ENCODE measurements at regions not wholly inside any gene's neighbourhood (a gene's known extent, or its start where the extent isn't known, plus 50 kb on each side); places are given as distances from the start of the nearest gene placed in this dataset.

DNA sequence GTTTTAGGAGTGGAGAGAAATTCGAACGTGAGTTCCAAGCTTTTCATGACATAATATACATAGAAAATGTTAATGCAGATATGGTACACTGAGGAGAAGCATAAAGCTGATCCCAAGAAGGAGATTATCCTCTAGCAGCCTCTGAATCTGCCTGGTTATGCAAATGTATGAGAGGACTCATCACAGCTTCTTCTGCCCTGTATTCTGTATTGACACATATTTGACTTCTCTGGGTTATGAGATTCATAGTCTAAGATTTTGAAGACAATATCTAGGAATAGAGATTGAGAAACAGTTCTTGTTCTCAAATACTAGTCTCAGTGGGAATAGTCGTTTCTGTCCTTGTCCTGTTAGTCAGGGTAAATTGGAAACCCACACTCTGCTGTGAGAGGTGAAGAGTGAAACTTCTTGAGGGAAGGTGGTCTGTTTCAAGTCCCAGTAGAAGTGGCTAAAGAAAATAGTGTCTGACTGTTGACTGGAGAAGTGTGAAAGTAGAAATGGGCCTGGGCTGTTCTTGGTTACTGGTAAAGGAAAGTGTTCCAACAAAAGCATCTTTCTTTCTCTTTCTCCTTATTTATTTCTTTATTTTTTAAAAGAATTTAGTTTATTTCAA, 1356.6 kb downstream of the SLITRK5 start:
- ChIA-PET CTCF (no interaction called here), POLR2A (ENCODE audit: unreplicated experiment) (no interaction called here)
- Histone ChIP-seq H3K27ac (no peak overlapping the region), H3K36me3 (ENCODE audit: low read depth) (no peaks in the 10 kb centered on the region), H3K4me2 (no peak overlapping the region), H3K4me3 (no peak overlapping the region), H4K20me1 (ENCODE audit: insufficient read depth) (no peaks in the 10 kb centered on the region), H3K4me1 (replicated peaks; ENCODE audit: insufficient read depth) (no peaks in the 10 kb centered on the region), H2AFZ (no peak overlapping the region), H3K79me2 (ENCODE audit: low read depth) (no peaks in the 10 kb centered on the region), H3K9me3 (ENCODE audit: insufficient read depth, low read depth) (no peaks in the 10 kb centered on the region), H3K27me3 (ENCODE audit: insufficient read depth, low read depth) (no peaks in the 10 kb centered on the region), H3F3A (ENCODE audit: insufficient read depth, low read depth) (no peaks in the 10 kb centered on the region), H3K9me2 (ENCODE audit: insufficient read depth) (no peaks in the 10 kb centered on the region)
- no TSS peak for BruUV-seq (replicated peaks)
- intact Hi-C loops (cut with micrococcal nuclease; ENCODE audit: unreplicated experiment) = no loop called here
- TF ChIP-seq EZH2 (IDR thresholded peaks at IDR 0.05; ENCODE audit: low read depth) = no peak
- TF ChIP-seq, protein P1, sequence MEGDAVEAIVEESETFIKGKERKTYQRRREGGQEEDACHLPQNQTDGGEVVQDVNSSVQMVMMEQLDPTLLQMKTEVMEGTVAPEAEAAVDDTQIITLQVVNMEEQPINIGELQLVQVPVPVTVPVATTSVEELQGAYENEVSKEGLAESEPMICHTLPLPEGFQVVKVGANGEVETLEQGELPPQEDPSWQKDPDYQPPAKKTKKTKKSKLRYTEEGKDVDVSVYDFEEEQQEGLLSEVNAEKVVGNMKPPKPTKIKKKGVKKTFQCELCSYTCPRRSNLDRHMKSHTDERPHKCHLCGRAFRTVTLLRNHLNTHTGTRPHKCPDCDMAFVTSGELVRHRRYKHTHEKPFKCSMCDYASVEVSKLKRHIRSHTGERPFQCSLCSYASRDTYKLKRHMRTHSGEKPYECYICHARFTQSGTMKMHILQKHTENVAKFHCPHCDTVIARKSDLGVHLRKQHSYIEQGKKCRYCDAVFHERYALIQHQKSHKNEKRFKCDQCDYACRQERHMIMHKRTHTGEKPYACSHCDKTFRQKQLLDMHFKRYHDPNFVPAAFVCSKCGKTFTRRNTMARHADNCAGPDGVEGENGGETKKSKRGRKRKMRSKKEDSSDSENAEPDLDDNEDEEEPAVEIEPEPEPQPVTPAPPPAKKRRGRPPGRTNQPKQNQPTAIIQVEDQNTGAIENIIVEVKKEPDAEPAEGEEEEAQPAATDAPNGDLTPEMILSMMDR (conservative IDR thresholded peaks at IDR 0.05) = no peak
- DNase-seq = no peak

DNA sequence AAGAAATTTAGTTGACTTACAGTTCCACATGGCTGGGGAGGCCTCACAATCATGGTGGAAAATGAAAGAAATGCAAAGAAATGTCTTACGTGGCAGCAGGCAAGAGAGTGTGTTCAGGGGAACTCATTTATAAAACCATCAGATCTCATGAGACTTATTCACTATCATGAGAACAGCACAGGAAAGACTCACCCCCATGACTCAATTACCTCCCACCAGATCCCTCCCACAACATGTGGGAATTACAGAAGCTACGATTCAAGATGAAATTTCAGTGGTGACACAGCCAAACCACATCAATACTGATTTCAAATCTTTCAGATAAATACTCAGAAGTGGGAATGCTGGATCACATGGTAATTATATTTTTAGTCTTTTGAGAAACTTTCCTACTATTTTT, 1357.9 kb downstream of the SLITRK5 start:
- POLR2A ChIA-PET (ENCODE audit: unreplicated experiment) = interaction anchor here (0.5 kb wide), 1 partner anchor 92 kb away, joined by 3 read pairs; no protein-coding TSS in a partner anchor
- Histone ChIP-seq H3K4me1 (replicated peaks; ENCODE audit: insufficient read depth) (no peaks in the 10 kb centered on the region), H3K79me2 (ENCODE audit: low read depth) (no peaks in the 10 kb centered on the region), H3K27me3 (ENCODE audit: insufficient read depth, low read depth) (no peaks in the 10 kb centered on the region), H3K36me3 (ENCODE audit: low read depth) (no peaks in the 10 kb centered on the region), H3F3A (ENCODE audit: insufficient read depth, low read depth) (no peaks in the 10 kb centered on the region), H3K4me2 (no peak overlapping the region), H4K20me1 (ENCODE audit: insufficient read depth) (no peaks in the 10 kb centered on the region), H3K9me3 (ENCODE audit: insufficient read depth, low read depth) (no peaks in the 10 kb centered on the region), H3K4me3 (no peak overlapping the region), H3K27ac (no peak overlapping the region), H2AFZ (peak overlapping the region; percentile 55; the same call in 1 of the 2 replicates), H3K9me2 (ENCODE audit: insufficient read depth) (no peaks in the 10 kb centered on the region)
- intact Hi-C loops (cut with micrococcal nuclease; ENCODE audit: unreplicated experiment) = no loop called here
- BruUV-seq (replicated peaks) = no TSS peak
- TF ChIP-seq, protein P1 (conservative IDR thresholded peaks at IDR 0.05) = no peak
- no peak for TF ChIP-seq EZH2 (IDR thresholded peaks at IDR 0.05; ENCODE audit: low read depth)
- CTCF ChIA-PET = no interaction called here
- no peak for DNase-seq

DNA sequence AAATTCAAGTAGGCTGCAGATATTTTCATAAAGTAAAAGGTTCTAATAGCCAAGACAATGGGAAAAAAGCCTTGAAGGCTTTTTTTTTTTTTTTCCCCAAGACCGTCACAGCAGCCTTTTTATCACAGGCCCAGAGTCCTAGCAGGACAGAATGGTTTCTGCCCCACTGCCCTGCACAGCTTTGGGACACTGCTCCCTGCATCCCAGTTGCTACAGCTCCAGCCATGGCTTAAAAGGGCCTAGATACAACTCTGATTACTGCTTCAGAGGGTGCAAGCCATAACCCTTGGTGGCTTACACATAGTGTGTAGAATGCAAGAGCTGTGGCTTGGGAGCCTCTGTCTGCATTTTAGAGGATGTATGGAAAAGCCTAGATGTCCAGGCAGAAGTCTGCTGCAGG, 1362.8 kb downstream of the SLITRK5 start:
- POLR2A ChIA-PET (ENCODE audit: unreplicated experiment) = no interaction called here
- CTCF ChIA-PET = no interaction called here
- no peak for TF ChIP-seq EZH2 (IDR thresholded peaks at IDR 0.05; ENCODE audit: low read depth)
- TF ChIP-seq, protein P1 (conservative IDR thresholded peaks at IDR 0.05) = no peak
- Histone ChIP-seq H2AFZ (no peak overlapping the region), H3K4me2 (no peak overlapping the region), H3F3A (ENCODE audit: insufficient read depth, low read depth) (no peaks in the 10 kb centered on the region), H3K27me3 (ENCODE audit: insufficient read depth, low read depth) (no peaks in the 10 kb centered on the region), H3K4me3 (no peak overlapping the region), H3K36me3 (ENCODE audit: low read depth) (no peaks in the 10 kb centered on the region), H4K20me1 (ENCODE audit: insufficient read depth) (no peaks in the 10 kb centered on the region), H3K27ac (no peak overlapping the region), H3K79me2 (ENCODE audit: low read depth) (no peaks in the 10 kb centered on the region), H3K4me1 (replicated peaks; ENCODE audit: insufficient read depth) (no peaks in the 10 kb centered on the region), H3K9me2 (ENCODE audit: insufficient read depth) (no peaks in the 10 kb centered on the region), H3K9me3 (ENCODE audit: insufficient read depth, low read depth) (no peaks in the 10 kb centered on the region)
- no peak for DNase-seq
- BruUV-seq (replicated peaks) = no TSS peak
- intact Hi-C loops (cut with micrococcal nuclease; ENCODE audit: unreplicated experiment) = no loop called here
